Liver (tissue), 8 donors: ENCODE measurements at regions not wholly inside any gene's neighbourhood (a gene's known extent, or its start where the extent isn't known, plus 50 kb on each side); places are given as distances from the start of the nearest gene placed in this dataset.

ENCODE experiments used
- DNase-seq: peaks from one replicate; pipeline ENCODE4 v3.0.0-alpha.2; 2017; ENCODE audit warnings: low spot score
- H3K27ac ChIP-seq, 2 donors: one replicate each; pipeline ENCODE4 v1.7.0; 2013; ENCODE audit warnings: inconsistent platforms in 2 of 2, low read length in 2 of 2, control low read depth in 1 of 2, low read depth in 1 of 2, mild to moderate bottlenecking in 1 of 2
- H3K27me3 ChIP-seq, 4 donors: one replicate each; pipeline versions ENCODE4 v1.6.1 to v1.7.0; 2013; ENCODE audit warnings: low read length in 3 of 4, inconsistent platforms in 1 of 4, mild to moderate bottlenecking in 1 of 4, moderate library complexity in 1 of 4; ENCODE audit not compliant: control insufficient read depth in 4 of 4, insufficient read depth in 4 of 4
- H3K36me3 ChIP-seq, 4 donors: one replicate each; pipeline versions ENCODE4 v1.6.1 to v1.7.0; 2013; ENCODE audit warnings: low read length in 3 of 4, mild to moderate bottlenecking in 3 of 4, low read depth in 1 of 4, moderate library complexity in 1 of 4; ENCODE audit not compliant: control insufficient read depth in 4 of 4, insufficient read depth in 3 of 4
- H3K4me1 ChIP-seq, 4 donors: one replicate each; pipeline versions ENCODE4 v1.6.1 to v1.7.0; 2013; ENCODE audit warnings: low read length in 3 of 4, mild to moderate bottlenecking in 3 of 4, moderate library complexity in 1 of 4; ENCODE audit not compliant: control insufficient read depth in 4 of 4, insufficient read depth in 4 of 4
- H3K4me3 ChIP-seq, 3 donors: one replicate each; pipeline versions ENCODE4 v1.6.1 to v1.7.0; 2013; ENCODE audit warnings: low read length in 3 of 3, control low read depth in 1 of 3, low read depth in 1 of 3, mild to moderate bottlenecking in 1 of 3
- H3K9ac ChIP-seq, 2 donors: one replicate each; pipeline ENCODE4 v1.7.0; 2013; ENCODE audit warnings: low read length in 2 of 2, mild to moderate bottlenecking in 2 of 2, moderate library complexity in 2 of 2, control low read depth in 1 of 2, low read depth in 1 of 2
- H3K9me3 ChIP-seq, 4 donors: one replicate each; pipeline versions ENCODE4 v1.6.1 to v1.7.0; 2013; ENCODE audit warnings: low read length in 3 of 4; ENCODE audit not compliant: control insufficient read depth in 4 of 4
- CTCF ChIP-seq: fragments of 150-350 bp; IDR thresholded peaks from 2 replicates; pipeline ENCODE4 v1.5.1; 2017; ENCODE audit warnings: improper control_type of control experiment, low read depth, low read length; ENCODE audit not compliant: missing input control
- EGR1 ChIP-seq, 2 donors: IDR thresholded peaks; 2 replicates each; pipeline ENCODE4 v1.6.1; 2016 to 2018; ENCODE audit warnings: antibody characterized with exemption in 2 of 2, low read depth in 2 of 2
- FOXA1 ChIP-seq: IDR thresholded peaks from 2 replicates; pipeline ENCODE4 v1.6.1; 2016; ENCODE audit warnings: antibody characterized with exemption
- FOXA2 ChIP-seq: IDR thresholded peaks from 2 replicates; pipeline ENCODE4 v1.6.1; 2016; ENCODE audit warnings: antibody characterized with exemption
- HNF4A ChIP-seq, 2 donors: conservative IDR thresholded peaks; 2 replicates each; pipeline ENCODE4 v1.6.1; 2016; ENCODE audit warnings: antibody characterized with exemption in 2 of 2, mild to moderate bottlenecking in 2 of 2
- HNF4G ChIP-seq: IDR thresholded peaks from 2 replicates; pipeline ENCODE4 v1.6.1; 2016; ENCODE audit warnings: antibody characterized with exemption
- JUND ChIP-seq, 2 donors: IDR thresholded peaks; 2 replicates each; pipeline ENCODE4 v1.6.1; 2016; ENCODE audit warnings: antibody characterized with exemption in 2 of 2
- NR2F2 ChIP-seq: IDR thresholded peaks from 2 replicates; pipeline ENCODE4 v1.6.1; 2016; ENCODE audit warnings: antibody characterized with exemption
- RAD21 ChIP-seq, 2 donors: IDR thresholded peaks; 2 replicates each; pipeline ENCODE4 v1.6.1; 2016; ENCODE audit warnings: antibody characterized with exemption in 2 of 2, mild to moderate bottlenecking in 2 of 2
- REST ChIP-seq: IDR thresholded peaks from 2 replicates; pipeline ENCODE4 v1.6.1; 2016; ENCODE audit warnings: antibody characterized with exemption, mild to moderate bottlenecking
- SP1 ChIP-seq: IDR thresholded peaks from 2 replicates; pipeline ENCODE4 v1.6.1; 2018; ENCODE audit warnings: antibody characterized with exemption, mild to moderate bottlenecking
- TAF1 ChIP-seq: conservative IDR thresholded peaks from 2 replicates; pipeline ENCODE4 v1.6.1; 2016; ENCODE audit warnings: antibody characterized with exemption, mild to moderate bottlenecking
- WGBS: extraction: QIAGEN DNeasy Blood & Tissue Kit; methylation state at CpG from one replicate; pipeline ENCODE4 v1.1.7; 2013; 5-methylcytosine and 5-hydroxymethylcytosine counted together
- TF ChIP-seq, protein P1 (sequence below): IDR thresholded peaks from 2 replicates; pipeline ENCODE4 v1.6.1; 2016; ENCODE audit warnings: antibody characterized with exemption
- TF ChIP-seq, protein P2 (sequence below): IDR thresholded peaks from 2 replicates; pipeline ENCODE4 v1.6.1; 2016; ENCODE audit warnings: antibody characterized with exemption
- TF ChIP-seq, protein P3 (sequence below): IDR thresholded peaks from 2 replicates; pipeline ENCODE4 v1.6.1; 2016; ENCODE audit warnings: antibody characterized with exemption
- donor health status: healthy.
- donor health status: healthy.
- donor health status: healthy.
- donor health status: healthy.
- donor health status: healthy.

DNA sequence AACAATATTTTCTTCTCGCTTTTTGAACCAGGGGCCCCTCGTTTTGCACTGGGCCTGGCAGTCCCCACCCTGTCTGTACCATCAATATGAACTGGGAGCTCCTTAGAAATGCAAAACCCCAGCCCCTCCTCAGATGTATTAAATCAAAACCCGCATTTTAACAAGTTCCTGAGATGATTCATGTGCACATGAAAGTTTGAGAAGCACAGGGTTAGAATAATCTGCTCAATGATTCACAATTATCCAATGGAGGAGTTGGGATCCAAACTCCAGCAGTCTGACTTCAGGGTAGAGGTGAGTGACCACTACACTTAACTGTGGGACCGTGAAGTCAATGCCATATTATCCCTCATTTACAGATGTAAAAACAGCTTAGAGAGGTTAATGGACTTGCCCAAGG lies 256.4 kb downstream of the IGSF11 start:
- Histone ChIP-seq H3K27ac (no peak overlapping the region), H3K4me1 (no peaks in the 10 kb centered on the region), H3K27me3 (no peaks in the 10 kb centered on the region), H3K9ac (no peak overlapping the region), H3K4me3 (no peak overlapping the region), H3K36me3 (no peaks in the 10 kb centered on the region), H3K9me3 (no peaks in the 10 kb centered on the region)
- no peak for DNase-seq
- 60% methylated on average over 4 of the region's 4 CpGs for WGBS
- TF ChIP-seq, protein P1, sequence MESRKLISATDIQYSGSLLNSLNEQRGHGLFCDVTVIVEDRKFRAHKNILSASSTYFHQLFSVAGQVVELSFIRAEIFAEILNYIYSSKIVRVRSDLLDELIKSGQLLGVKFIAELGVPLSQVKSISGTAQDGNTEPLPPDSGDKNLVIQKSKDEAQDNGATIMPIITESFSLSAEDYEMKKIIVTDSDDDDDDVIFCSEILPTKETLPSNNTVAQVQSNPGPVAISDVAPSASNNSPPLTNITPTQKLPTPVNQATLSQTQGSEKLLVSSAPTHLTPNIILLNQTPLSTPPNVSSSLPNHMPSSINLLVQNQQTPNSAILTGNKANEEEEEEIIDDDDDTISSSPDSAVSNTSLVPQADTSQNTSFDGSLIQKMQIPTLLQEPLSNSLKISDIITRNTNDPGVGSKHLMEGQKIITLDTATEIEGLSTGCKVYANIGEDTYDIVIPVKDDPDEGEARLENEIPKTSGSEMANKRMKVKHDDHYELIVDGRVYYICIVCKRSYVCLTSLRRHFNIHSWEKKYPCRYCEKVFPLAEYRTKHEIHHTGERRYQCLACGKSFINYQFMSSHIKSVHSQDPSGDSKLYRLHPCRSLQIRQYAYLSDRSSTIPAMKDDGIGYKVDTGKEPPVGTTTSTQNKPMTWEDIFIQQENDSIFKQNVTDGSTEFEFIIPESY: no peak
- TF ChIP-seq NR2F2 (no peak), RAD21 (IDR thresholded peaks at IDR 0.05) (no peak), EGR1 (IDR thresholded peaks at IDR 0.05; ENCODE audit: low read depth in 2 of 2) (no peak), HNF4G (no peak), JUND (IDR thresholded peaks at IDR 0.05) (no peak), SP1 (no peak), HNF4A (conservative IDR thresholded peaks at IDR 0.05) (no peak)
- TF ChIP-seq, protein P2, sequence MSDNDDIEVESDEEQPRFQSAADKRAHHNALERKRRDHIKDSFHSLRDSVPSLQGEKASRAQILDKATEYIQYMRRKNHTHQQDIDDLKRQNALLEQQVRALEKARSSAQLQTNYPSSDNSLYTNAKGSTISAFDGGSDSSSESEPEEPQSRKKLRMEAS: no peak
- TF ChIP-seq, protein P3, sequence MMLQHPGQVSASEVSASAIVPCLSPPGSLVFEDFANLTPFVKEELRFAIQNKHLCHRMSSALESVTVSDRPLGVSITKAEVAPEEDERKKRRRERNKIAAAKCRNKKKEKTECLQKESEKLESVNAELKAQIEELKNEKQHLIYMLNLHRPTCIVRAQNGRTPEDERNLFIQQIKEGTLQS: no peak

GRCh38 chr3:118781232-118781631 lies 253.4 kb downstream of the IGSF11 start:
- Histone ChIP-seq H3K4me3 (no peak overlapping the region), H3K9ac (no peak overlapping the region), H3K4me1 (no peaks in the 10 kb centered on the region), H3K9me3 (no peaks in the 10 kb centered on the region), H3K27ac (no peak overlapping the region), H3K36me3 (no peaks in the 10 kb centered on the region), H3K27me3 (no peaks in the 10 kb centered on the region)
- WGBS: 69% methylated on average over 3 of the region's 3 CpGs
- no peak for TF ChIP-seq RAD21 (IDR thresholded peaks at IDR 0.05)
- TF ChIP-seq, protein P1: no peak
- no peak for TF ChIP-seq TAF1
- TF ChIP-seq, protein P3: no peak
- TF ChIP-seq JUND (IDR thresholded peaks at IDR 0.05): no peak
- TF ChIP-seq, protein P2: no peak
- no peak for TF ChIP-seq FOXA2
- TF ChIP-seq FOXA1: no peak
- no peak for TF ChIP-seq CTCF
- TF ChIP-seq REST: no peak
- no peak for DNase-seq
